HepG2 (cell line): ENCODE measurements at regions not wholly inside any gene's neighbourhood (a gene's known extent, or its start where the extent isn't known, plus 50 kb on each side); places are given as distances from the start of the nearest gene placed in this dataset.

Experiments
- HNRNPL ChIP-seq: fragments of 200-400 bp; formaldehyde crosslinking; IDR thresholded peaks from 2 replicates; pipeline ENCODE4 v1.6.1; 2017; ENCODE audit warnings: mild to moderate bottlenecking, low read depth, low read length
- LCORL ChIP-seq, 2 experiments: fragments of 450-650 bp in 1 of 2; sonication (generic) in 1 of 2; formaldehyde crosslinking in 1 of 2; IDR thresholded peaks; 2 replicates each; pipeline versions ENCODE4 v1.5.0 to v1.6.1; 2017 to 2020; ENCODE audit warnings: antibody characterized with exemption in 1 of 2, missing genetic modification reagents in 1 of 2
- NR2F1 ChIP-seq, 2 experiments: fragments of 450-650 bp in 1 of 2; formaldehyde crosslinking in 1 of 2; IDR thresholded peaks; 2 replicates each; pipeline versions ENCODE4 v1.5.0 to v1.6.1; 2016 to 2020; ENCODE audit warnings: mild to moderate bottlenecking in 1 of 2, missing compliant biosample characterization in 1 of 2, missing genetic modification reagents in 1 of 2, moderate library complexity in 1 of 2
- PCBP1 ChIP-seq: fragments of 200-400 bp; formaldehyde crosslinking; IDR thresholded peaks from 2 replicates; pipeline ENCODE4 v1.6.1; 2017; ENCODE audit warnings: mild to moderate bottlenecking, low read depth, low read length, borderline replicate concordance
- RFX3 ChIP-seq: IDR thresholded peaks from 2 replicates; pipeline ENCODE4 v1.6.1; 2016; ENCODE audit warnings: missing biosample characterization, missing genetic modification reagents
- UBTF ChIP-seq: sonication (generic); formaldehyde crosslinking; IDR thresholded peaks from 2 replicates; pipeline ENCODE4 v1.4.0; 2020; ENCODE audit warnings: mild to moderate bottlenecking, missing genetic modification reagents
- XRCC5 ChIP-seq: fragments of 200-400 bp; formaldehyde crosslinking; optimal IDR thresholded peaks from 2 replicates; pipeline ENCODE3; 2017; ENCODE audit warnings: mild to moderate bottlenecking, low read length
- ZFX ChIP-seq: sonication (generic); formaldehyde crosslinking; IDR thresholded peaks from 2 replicates; pipeline ENCODE4 v1.4.0; 2020; ENCODE audit warnings: mild to moderate bottlenecking, low read depth, missing genetic modification reagents, moderate library complexity
- ZNF160 ChIP-seq: sonication (generic); formaldehyde crosslinking; IDR thresholded peaks from 2 replicates; pipeline ENCODE4 v1.8.0; 2022; ENCODE audit warnings: mild to moderate bottlenecking, inconsistent platforms, missing genetic modification reagents
- ZNF720 ChIP-seq: sonication (generic); formaldehyde crosslinking; IDR thresholded peaks from 2 replicates; pipeline ENCODE4 v1.4.0; 2020; ENCODE audit warnings: missing genetic modification reagents
- ZNF772 ChIP-seq: sonication (generic); formaldehyde crosslinking; IDR thresholded peaks from 2 replicates; pipeline ENCODE4 v1.5.0; 2020; ENCODE audit warnings: mild to moderate bottlenecking, missing genetic modification reagents
- TF ChIP-seq, protein P1 (sequence below): sonication (generic); formaldehyde crosslinking; IDR thresholded peaks from 2 replicates; pipeline ENCODE4 v1.4.0; 2020; ENCODE audit warnings: missing genetic modification reagents
- TF ChIP-seq, protein P2 (sequence below): IDR thresholded peaks from 2 replicates; pipeline ENCODE4 v1.6.1; 2016; ENCODE audit warnings: low read depth, borderline replicate concordance

DNA sequence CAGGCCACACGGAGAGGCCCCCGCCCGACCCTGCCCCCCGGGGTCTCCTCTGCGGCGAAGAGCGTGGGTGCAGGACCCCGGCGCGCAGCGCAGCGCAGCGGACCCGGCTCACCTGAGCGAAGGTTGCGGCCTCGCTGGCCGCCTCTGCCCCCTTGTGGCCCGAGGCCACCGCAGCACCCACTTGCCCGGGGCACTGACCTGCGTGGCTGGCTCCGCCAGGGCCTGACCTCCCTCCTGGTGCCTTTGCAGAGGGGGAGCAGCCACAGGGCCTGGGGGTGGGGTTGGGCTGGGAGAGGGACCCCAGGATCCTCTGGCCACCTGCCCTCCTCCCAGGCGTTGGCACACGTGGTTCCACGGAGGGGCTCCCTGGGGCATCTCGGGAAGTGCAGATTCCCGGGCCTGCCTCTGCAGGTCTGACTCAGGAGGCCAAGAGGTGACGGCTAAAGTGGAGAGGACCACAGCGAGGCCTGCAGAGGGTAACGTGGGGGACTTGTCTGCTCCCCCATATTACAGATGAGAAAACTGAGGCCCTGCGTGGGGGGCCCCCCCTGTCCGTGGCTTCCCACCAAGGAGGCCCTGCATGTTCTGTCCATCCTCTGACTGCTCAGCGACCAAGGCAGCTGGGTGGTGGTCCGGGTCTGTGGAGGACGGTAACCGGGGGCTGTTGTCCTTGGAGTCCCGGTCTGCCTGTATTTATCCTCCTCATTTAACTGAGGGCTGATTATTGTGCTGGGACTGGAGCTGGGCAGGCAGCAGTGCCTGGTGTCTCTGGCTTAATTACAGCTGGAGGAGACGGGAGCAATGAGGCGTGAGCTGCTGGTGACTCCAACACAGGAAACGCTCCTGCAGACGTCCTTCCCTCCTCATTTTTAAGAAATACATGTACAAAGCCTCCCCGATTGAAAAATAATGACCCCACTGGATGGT lies 67.9 kb upstream of the BEGAIN start (continued):
- TF ChIP-seq ZNF720 (CRISPR knock-in tag) (no peak), XRCC5 (peak; percentile 48), ZNF772 (CRISPR knock-in tag) (0 out of 2 replicates have a peak, but pooled peaks have one; percentile 32), ZFX (peak; percentile 67), PCBP1 (0 out of 2 replicates have a peak, but pooled peaks have one; percentile 28), HNRNPL (0 out of 2 replicates have a peak, but pooled peaks have one; percentile 58), ZNF160 (0 out of 2 replicates have a peak, but pooled peaks have one; percentile 31), RFX3 (CRISPR knock-in tag) (no peak), UBTF (CRISPR knock-in tag) (peak; percentile 34; the same call in 1 of the 2 replicates), LCORL (IDR thresholded peaks at IDR 0.05) (no peak), LCORL (CRISPR knock-in tag; IDR thresholded peaks at IDR 0.05) (peak; percentile 34; the same call in 1 of the 2 replicates), NR2F1 (CRISPR knock-in tag; IDR thresholded peaks at IDR 0.05) (0 out of 4 replicates have a peak, but pooled peaks of 1 of the 2 experiments have one; percentile 22)
- TF ChIP-seq, protein P1, sequence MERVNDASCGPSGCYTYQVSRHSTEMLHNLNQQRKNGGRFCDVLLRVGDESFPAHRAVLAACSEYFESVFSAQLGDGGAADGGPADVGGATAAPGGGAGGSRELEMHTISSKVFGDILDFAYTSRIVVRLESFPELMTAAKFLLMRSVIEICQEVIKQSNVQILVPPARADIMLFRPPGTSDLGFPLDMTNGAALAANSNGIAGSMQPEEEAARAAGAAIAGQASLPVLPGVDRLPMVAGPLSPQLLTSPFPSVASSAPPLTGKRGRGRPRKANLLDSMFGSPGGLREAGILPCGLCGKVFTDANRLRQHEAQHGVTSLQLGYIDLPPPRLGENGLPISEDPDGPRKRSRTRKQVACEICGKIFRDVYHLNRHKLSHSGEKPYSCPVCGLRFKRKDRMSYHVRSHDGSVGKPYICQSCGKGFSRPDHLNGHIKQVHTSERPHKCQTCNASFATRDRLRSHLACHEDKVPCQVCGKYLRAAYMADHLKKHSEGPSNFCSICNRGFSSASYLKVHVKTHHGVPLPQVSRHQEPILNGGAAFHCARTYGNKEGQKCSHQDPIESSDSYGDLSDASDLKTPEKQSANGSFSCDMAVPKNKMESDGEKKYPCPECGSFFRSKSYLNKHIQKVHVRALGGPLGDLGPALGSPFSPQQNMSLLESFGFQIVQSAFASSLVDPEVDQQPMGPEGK (CRISPR knock-in tag): peak; percentile 35; the same call in 1 of the 2 replicates
- TF ChIP-seq, protein P2, sequence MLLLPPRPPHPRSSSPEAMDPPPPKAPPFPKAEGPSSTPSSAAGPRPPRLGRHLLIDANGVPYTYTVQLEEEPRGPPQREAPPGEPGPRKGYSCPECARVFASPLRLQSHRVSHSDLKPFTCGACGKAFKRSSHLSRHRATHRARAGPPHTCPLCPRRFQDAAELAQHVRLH (CRISPR knock-in tag): peak; percentile 41; the same call in 1 of the 2 replicates
